ENCODE measurements at regions not wholly inside any gene's neighbourhood (a gene's known extent, or its start where the extent isn't known, plus 50 kb on each side); places are given as distances from the start of the nearest gene placed in this dataset.

- no peak overlapping the region for H3K27ac ChIP-seq (ENCODE audit: extremely low read length, insufficient read depth, low read length)
- POLR2A ChIA-PET = no interaction called here
- H3K4me1 ChIP-seq (ENCODE audit: insufficient read depth, low read length) = peaks cover 55% of the 10 kb centered on the region
- BruUV-seq (replicated peaks) = no TSS peak
- H3K79me2 ChIP-seq (ENCODE audit: insufficient read depth, low read length) = no peaks in the 10 kb centered on the region
- H4K20me1 ChIP-seq (ENCODE audit: insufficient read depth, low read length) = no peaks in the 10 kb centered on the region
- DNase-seq (ENCODE audit: low spot score) = no peak
- H3K9ac ChIP-seq (ENCODE audit: insufficient read depth, low read depth, low read length) = no peak overlapping the region
- H3K27me3 ChIP-seq (ENCODE audit: control insufficient read depth in 1 of 2, insufficient read depth in 2 of 2, low read length in 2 of 2) = no peaks in the 10 kb centered on the region
- TF ChIP-seq ZNF10 (CRISPR knock-in tag; IDR thresholded peaks at IDR 0.05; ENCODE audit: borderline replicate concordance, low read depth) (no peak), SMARCC2 (IDR thresholded peaks at IDR 0.05) (no peak), ZNF567 (CRISPR knock-in tag; IDR thresholded peaks at IDR 0.05; ENCODE audit: borderline replicate concordance) (no peak), NPAS2 (CRISPR knock-in tag; IDR thresholded peaks at IDR 0.05; ENCODE audit: borderline replicate concordance) (no peak), PRDM4 (CRISPR knock-in tag; IDR thresholded peaks at IDR 0.05; ENCODE audit: borderline replicate concordance) (no peak), KLF6 (CRISPR knock-in tag; IDR thresholded peaks at IDR 0.05) (no peak), KAT2B (IDR thresholded peaks at IDR 0.05; ENCODE audit: borderline replicate concordance, low read depth, low read length) (no peak), MAF1 (CRISPR knock-in tag; IDR thresholded peaks at IDR 0.05; ENCODE audit: borderline replicate concordance) (no peak)
- FAIRE-seq = no peak
- no peaks in the 10 kb centered on the region for H3K36me3 ChIP-seq (replicated peaks in 1 of 2; ENCODE audit: control insufficient read depth in 1 of 2, insufficient read depth in 2 of 2, low read length in 2 of 2)
- H3K9me3 ChIP-seq (ENCODE audit: low read length) = peaks cover 18% of the 10 kb centered on the region
- no peak overlapping the region for H3K4me2 ChIP-seq (ENCODE audit: low read depth, low read length)
- ATAC-seq = no peak
- intact Hi-C loops (cut with micrococcal nuclease; ENCODE audit: unreplicated experiment) = loop anchor here (10.0 kb wide), 1 partner anchor 206 kb away; the partner anchor contains the start of gene PTCH1
- in situ Hi-C loops (cut with HindIII; ENCODE audit: extremely low pct_ligation_motif_present, low pct_unique_long_range_greater_than_20kb) = no loop called here
- H2AFZ ChIP-seq (ENCODE audit: low read length) = no peak overlapping the region
- no peak overlapping the region for H3K4me3 ChIP-seq (replicated peaks in 1 of 3; ENCODE audit: insufficient read depth in 1 of 3, low read depth in 2 of 3, low read length in 3 of 3)
- WGBS (ENCODE audit: low lambda C conversion rate) = 84% methylated on average over 6 of the region's 6 CpGs
- CTCF ChIA-PET (ENCODE audit: low intra/inter-chr PET ratio, low total read pairs) = no interaction called here
Measured at GRCh38 chr9:95720496-95720895, 155.0 kb upstream of the ERCC6L2 start.

All from HepG2 (cell line).